NCI-H82 (cell line): ENCODE measurements at regions not wholly inside any gene's neighbourhood (a gene's known extent, or its start where the extent isn't known, plus 50 kb on each side); places are given as distances from the start of the nearest gene placed in this dataset.
A peak's percentile ranks its signal among the peaks of the same experiment; 100 is the strongest.

Experiments
- DNase-seq: peaks from one replicate; lab custom pipeline; 2025; lab: John Stamatoyannopoulos, UW

- DNase-seq = no peak
Measured at GRCh38 chr18:64253873-64254272, 105.0 kb upstream of the LINC00305 start.

- DNase-seq = no peak
Measured at GRCh38 chr18:64253222-64253621, 104.3 kb upstream of the LINC00305 start.

- no peak for DNase-seq
Measured at GRCh38 chr18:64248836-64249235, 99.9 kb upstream of the LINC00305 start.

- DNase-seq = no peak
Measured at GRCh38 chr18:64245126-64245861, 96.4 kb upstream of the LINC00305 start.

GRCh38 chr18:64244571-64244970, 95.7 kb upstream of the LINC00305 start:
- DNase-seq = peak; percentile 15

GRCh38 chr18:64240316-64240715, 91.4 kb upstream of the LINC00305 start:
- no peak for DNase-seq

GRCh38 chr18:64238076-64238475, 89.2 kb upstream of the LINC00305 start:
- no peak for DNase-seq

- DNase-seq = no peak
Measured at GRCh38 chr18:64234321-64234720, 85.4 kb upstream of the LINC00305 start.

GRCh38 chr18:64233851-64234250, 85.0 kb upstream of the LINC00305 start:
- DNase-seq = no peak

GRCh38 chr18:64220941-64221340, 72.1 kb upstream of the LINC00305 start:
- DNase-seq = no peak

GRCh38 chr18:64219517-64219916, 70.6 kb upstream of the LINC00305 start:
- DNase-seq = peak; percentile 33

GRCh38 chr18:64210401-64210949, 61.6 kb upstream of the LINC00305 start:
- DNase-seq = no peak

GRCh38 chr18:64208516-64208915, 59.6 kb upstream of the LINC00305 start:
- no peak for DNase-seq

- DNase-seq = no peak
Measured at GRCh38 chr18:64207820-64208219, 58.9 kb upstream of the LINC00305 start.

GRCh38 chr18:64203295-64203694, 54.4 kb upstream of the LINC00305 start:
- no peak for DNase-seq

GRCh38 chr18:64202863-64203262, 54.0 kb upstream of the LINC00305 start:
- no peak for DNase-seq

GRCh38 chr18:64202210-64202836, 53.4 kb upstream of the LINC00305 start:
- DNase-seq = no peak

GRCh38 chr18:64201781-64202180, 52.9 kb upstream of the LINC00305 start:
- DNase-seq = no peak

- no peak for DNase-seq
Measured at GRCh38 chr18:64199581-64199980, 50.7 kb upstream of the LINC00305 start.
